GM12878 (cell line): ENCODE measurements at regions not wholly inside any gene's neighbourhood (a gene's known extent, or its start where the extent isn't known, plus 50 kb on each side); places are given as distances from the start of the nearest gene placed in this dataset.

ENCODE experiments used
- ATAC-seq: fragments of 200-7000 bp; cut with Tn5 transposase; 3 replicates; pipeline ENCODE4 v1.9.1; 2020; ENCODE audit warnings: mild to moderate bottlenecking, moderate library complexity
- BruUV-seq: library from RNA; stranded (reverse); fragments of 400-500 nt; replicated peaks from 2 replicates; lab custom pipeline; 2021; lab: Mats Ljungman, UMichigan
- CTCF ChIA-PET: fragments of 300-600 bp; sonication (Branson Sonifier 250); formaldehyde crosslinking; extraction: SDS; loops from one replicate; lab custom pipeline; 2021; ENCODE audit warnings: inconsistent platforms; lab: Yijun Ruan, JAX
- POLR2A ChIA-PET: fragments of 350-600 bp; formaldehyde crosslinking; extraction: SDS; loops from one replicate; lab custom pipeline; 2021; ENCODE audit warnings: inconsistent platforms; lab: Charles Lee
- RAD21 ChIA-PET: fragments of 300-600 bp; sonication (Branson Sonifier 250); formaldehyde crosslinking; loops from one replicate; lab custom pipeline; 2023; ENCODE audit warnings: antibody characterized with exemption; ENCODE audit not compliant: unreplicated experiment; lab: Charles Lee
- SMC1A ChIA-PET: fragments of 300-600 bp; sonication (Branson Sonifier 250); formaldehyde crosslinking; loops from one replicate; lab custom pipeline; 2023; ENCODE audit not compliant: unreplicated experiment, uncharacterized antibody; lab: Charles Lee
- DNase-seq: peaks from one replicate; pipeline ENCODE4 v3.0.0-alpha.2; 2011; ENCODE audit warnings: low read depth, low spot score
- FAIRE-seq: peaks from 3 replicates; lab custom pipeline; 2011; peaks lifted over from hg19 to GRCh38; lab: Jason Lieb, UNC
- H2AFZ ChIP-seq: 2 replicates; pipeline ENCODE4 v1.6.0; 2011; ENCODE audit warnings: low read depth, low read length, control low read depth; ENCODE audit not compliant: control insufficient read depth
- H3K27ac ChIP-seq: 2 replicates; pipeline ENCODE4 v1.5.1; 2011; ENCODE audit warnings: control low read depth; ENCODE audit not compliant: control insufficient read depth, insufficient read depth
- H3K27me3 ChIP-seq, 2 experiments: replicated peaks in 1 of 2; 2 replicates each; pipeline versions ENCODE4 v1.6.0 to v1.6.1; 2011; ENCODE audit warnings: low read length in 1 of 2; ENCODE audit not compliant: control insufficient read depth in 2 of 2, insufficient read depth in 2 of 2
- H3K36me3 ChIP-seq, 2 experiments: 2 replicates each; pipeline ENCODE4 v1.5.1; 2011; ENCODE audit warnings: low read length in 1 of 2; ENCODE audit not compliant: control insufficient read depth in 2 of 2, insufficient read depth in 2 of 2
- H3K4me1 ChIP-seq: 2 replicates; pipeline ENCODE4 v1.6.1; 2011; ENCODE audit warnings: mild to moderate bottlenecking, low read length, moderate library complexity, mixed read lengths; ENCODE audit not compliant: control insufficient read depth, insufficient read depth
- H3K4me2 ChIP-seq: 2 replicates; pipeline ENCODE4 v1.6.0; 2011; ENCODE audit warnings: control low read depth; ENCODE audit not compliant: control insufficient read depth, insufficient read depth
- H3K4me3 ChIP-seq: fragments of 200-600 bp; sonication (generic); 2 replicates; pipeline ENCODE4 v1.5.1; 2016
- H3K79me2 ChIP-seq: 2 replicates; pipeline ENCODE4 v1.6.0; 2011; ENCODE audit warnings: low read length; ENCODE audit not compliant: control insufficient read depth, insufficient read depth
- H3K9ac ChIP-seq: 2 replicates; pipeline ENCODE4 v1.8.0; 2011; ENCODE audit warnings: low read length, control low read depth, mixed read lengths; ENCODE audit not compliant: control insufficient read depth, insufficient read depth
- H3K9me3 ChIP-seq: replicated peaks from 3 replicates; pipeline ENCODE4 v1.5.1; 2011; ENCODE audit warnings: mild to moderate bottlenecking, low read length; ENCODE audit not compliant: control insufficient read depth, insufficient read depth
- H4K20me1 ChIP-seq: 2 replicates; pipeline ENCODE4 v1.6.0; 2011; ENCODE audit not compliant: control insufficient read depth, insufficient read depth
- ESRRA ChIP-seq: IDR thresholded peaks from 2 replicates; pipeline ENCODE4 v1.6.1; 2012; ENCODE audit warnings: mild to moderate bottlenecking, low read length, improper control_type of control experiment
- KAT2A ChIP-seq: conservative IDR thresholded peaks from 2 replicates; pipeline ENCODE4 v1.6.1; 2011; ENCODE audit warnings: low read depth, low read length; ENCODE audit not compliant: control insufficient read depth
- POU2F2 ChIP-seq: IDR thresholded peaks from 3 replicates; pipeline ENCODE4 v1.6.1; 2011; ENCODE audit warnings: low read depth, mild to moderate bottlenecking, low read length, borderline replicate concordance
- SREBF1 ChIP-seq: IDR thresholded peaks from 2 replicates; pipeline ENCODE4 v1.6.1; 2012; ENCODE audit warnings: mild to moderate bottlenecking, low read length
- WGBS: methylation state at CpG from one replicate; pipeline ENCODE4 v1.1.6; 2016; ENCODE audit warnings: low lambda C conversion rate; ENCODE audit not compliant: insufficient replicate concordance, insufficient coverage; ENCODE audit errors: missing lambda C conversion rate; 5-methylcytosine and 5-hydroxymethylcytosine counted together
- in situ Hi-C: fragments of 300-500 bp; cut with MboI; formaldehyde crosslinking; loops from 9 replicates; pipeline ENCODE4 v1.14.3; 2018; ENCODE audit warnings: mixed read lengths
- intact Hi-C: fragments of 100-400 bp; cut with micrococcal nuclease; formaldehyde crosslinking; loops from one replicate; pipeline ENCODE4 v1.14.2; 2022; ENCODE audit not compliant: unreplicated experiment
- TF ChIP-seq, protein P1 (sequence below): IDR thresholded peaks from 2 replicates; pipeline ENCODE4 v1.6.1; 2011; ENCODE audit warnings: mild to moderate bottlenecking, low read depth, low read length, moderate library complexity; ENCODE audit not compliant: insufficient replicate concordance

DNA sequence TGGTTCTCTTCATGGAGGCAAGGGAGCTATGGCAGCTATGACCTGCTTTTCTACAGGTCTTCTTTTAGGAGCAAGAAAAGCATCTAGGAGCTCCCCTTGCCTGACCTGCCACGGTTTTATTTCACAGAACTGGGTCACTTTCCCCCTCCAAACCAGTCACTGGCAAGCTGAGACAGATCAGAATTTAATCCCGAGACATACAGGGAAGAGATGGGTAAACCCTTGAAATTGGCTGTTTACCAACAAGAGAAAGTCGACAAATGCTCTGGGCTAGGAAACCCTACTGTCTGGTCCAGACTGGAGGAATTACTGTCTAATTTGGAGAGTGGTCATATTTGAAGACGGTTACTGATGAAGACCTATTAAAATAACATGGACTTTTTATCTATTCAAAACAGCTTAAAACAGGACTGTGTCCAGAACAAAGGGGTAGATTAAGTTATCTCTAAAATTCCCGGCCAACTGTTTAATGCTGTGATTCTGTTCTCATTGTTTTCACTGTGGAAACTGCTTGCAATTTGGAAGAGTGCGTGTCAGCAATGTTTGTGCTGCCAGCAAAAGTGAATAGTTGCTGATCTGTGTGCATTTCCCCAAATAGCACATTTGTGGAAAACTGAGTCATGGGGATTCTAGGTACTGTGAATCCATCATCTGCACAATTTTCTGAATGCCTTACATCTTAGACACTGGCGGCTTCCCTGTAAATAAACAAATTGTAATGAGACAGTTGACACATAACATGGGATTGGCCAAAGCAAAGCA, 73.4 kb upstream of the EEA1 start (continued):
- TF ChIP-seq SREBF1 (no peak), KAT2A (no peak)

DNA sequence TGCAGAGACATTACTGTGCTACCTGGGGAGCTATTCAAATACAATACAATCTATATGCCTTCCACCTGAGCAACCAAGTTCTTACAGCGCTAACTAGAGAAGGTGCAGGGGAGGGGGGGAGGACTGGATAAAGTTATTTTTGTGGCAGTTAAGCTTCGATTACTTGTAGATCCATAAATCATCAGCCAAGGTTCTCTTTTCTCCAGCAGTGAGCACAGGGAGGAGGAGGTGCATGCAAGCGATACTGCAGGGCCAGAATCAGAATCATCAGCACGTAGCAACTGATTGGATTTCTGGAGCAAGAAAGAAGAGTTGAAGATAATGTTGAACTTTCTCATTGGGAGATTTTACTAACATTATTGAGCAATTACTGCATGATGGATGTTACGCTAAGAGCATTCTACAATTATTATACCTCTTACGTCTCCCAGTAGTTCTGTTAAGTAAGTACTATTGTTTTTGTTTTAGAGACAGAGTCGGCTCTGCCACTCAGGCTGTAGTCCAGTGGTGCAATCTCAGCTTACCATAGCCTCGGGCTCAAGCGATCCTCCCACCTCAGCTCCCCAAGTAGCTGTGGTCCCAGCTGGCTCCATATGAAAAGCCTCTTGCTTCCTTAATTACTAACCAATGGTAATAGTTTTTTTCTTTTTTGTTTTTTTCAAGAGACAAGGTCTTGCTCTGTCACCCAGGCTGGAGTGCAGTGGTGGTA, 74.6 kb upstream of the EEA1 start:
- in situ Hi-C loops, result no loop called here
- H3K27ac ChIP-seq, result no peak overlapping the region
- no TSS peak for BruUV-seq
- H3K27me3 ChIP-seq, result no peaks in the 10 kb centered on the region
- ChIA-PET RAD21 (interaction anchor here (0.7 to 1.3 kb wide), 3 partner anchors 9 to 17 kb away, joined by 3 to 4 read pairs (median 4); no protein-coding TSS in a partner anchor), POLR2A (interaction anchor here (0.5 to 0.8 kb wide), 3 partner anchors 8 to 1672 kb away, joined by 3 to 10 read pairs (median 7); no protein-coding TSS in a partner anchor), SMC1A (interaction anchor here (0.5 to 22.0 kb wide), 3 partner anchors 13 to 380 kb away, joined by 3 to 420 read pairs (median 3); no protein-coding TSS in a partner anchor)
- no peak for FAIRE-seq
- WGBS, result 99% methylated on average over 9 of the region's 9 CpGs
- no peak overlapping the region for H2AFZ ChIP-seq
- TF ChIP-seq ESRRA (no peak), POU2F2 (no peak)
- TF ChIP-seq, protein P1, sequence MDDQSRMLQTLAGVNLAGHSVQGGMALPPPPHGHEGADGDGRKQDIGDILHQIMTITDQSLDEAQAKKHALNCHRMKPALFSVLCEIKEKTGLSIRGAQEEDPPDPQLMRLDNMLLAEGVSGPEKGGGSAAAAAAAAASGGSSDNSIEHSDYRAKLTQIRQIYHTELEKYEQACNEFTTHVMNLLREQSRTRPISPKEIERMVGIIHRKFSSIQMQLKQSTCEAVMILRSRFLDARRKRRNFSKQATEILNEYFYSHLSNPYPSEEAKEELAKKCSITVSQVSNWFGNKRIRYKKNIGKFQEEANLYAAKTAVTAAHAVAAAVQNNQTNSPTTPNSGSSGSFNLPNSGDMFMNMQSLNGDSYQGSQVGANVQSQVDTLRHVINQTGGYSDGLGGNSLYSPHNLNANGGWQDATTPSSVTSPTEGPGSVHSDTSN, result no peak
- TF ChIP-seq, all 136 proteins: peak for 0
- CTCF ChIA-PET, result interaction anchor here (0.5 to 3.0 kb wide), 7 partner anchors 12 to 449 kb away, joined by 3 to 18 read pairs (median 4); no protein-coding TSS in a partner anchor
- intact Hi-C loops, result no loop called here
- no peak for ATAC-seq
- Histone ChIP-seq H3K79me2 (no peaks in the 10 kb centered on the region), H3K4me2 (no peak overlapping the region), H4K20me1 (no peaks in the 10 kb centered on the region), H3K9me3 (no peaks in the 10 kb centered on the region), H3K4me1 (peaks cover 21% of the 10 kb centered on the region), H3K4me3 (no peak overlapping the region), H3K9ac (no peak overlapping the region), H3K36me3 (no peaks in the 10 kb centered on the region; a peak in 1 of 4 replicates)
- DNase-seq, result no peak
